GM12878 (cell line): ENCODE measurements at regions not wholly inside any gene's neighbourhood (a gene's known extent, or its start where the extent isn't known, plus 50 kb on each side); places are given as distances from the start of the nearest gene placed in this dataset.

Experiments
- BCL11A ChIP-seq: IDR thresholded peaks from 2 replicates; pipeline ENCODE4 v1.6.1; 2011; ENCODE audit warnings: low read depth, low read length
- BCL3 ChIP-seq: IDR thresholded peaks from 2 replicates; pipeline ENCODE4 v1.6.1; 2011; ENCODE audit warnings: borderline replicate concordance, low read depth, mild to moderate bottlenecking, moderate library complexity, low read length; ENCODE audit not compliant: insufficient read depth, poor library complexity, severe bottlenecking
- CHD4 ChIP-seq: fragments of 200-600 bp; sonication (generic); IDR thresholded peaks from 2 replicates; pipeline ENCODE4 v1.6.1; 2016; ENCODE audit warnings: mild to moderate bottlenecking
- CREB1 ChIP-seq: IDR thresholded peaks from 2 replicates; pipeline ENCODE4 v1.6.1; 2012; ENCODE audit warnings: low read depth, mild to moderate bottlenecking, inconsistent platforms
- HDAC2 ChIP-seq: fragments of 200-600 bp; sonication (generic); IDR thresholded peaks from 2 replicates; pipeline ENCODE4 v1.6.1; 2017
- RFX5 ChIP-seq: IDR thresholded peaks from 2 replicates; pipeline ENCODE4 v1.6.1; 2011; ENCODE audit warnings: low read depth, low read length, improper control_type of control experiment
- SUPT20H ChIP-seq: IDR thresholded peaks from 2 replicates; pipeline ENCODE4 v1.6.1; 2011; ENCODE audit warnings: low read depth, mild to moderate bottlenecking, low read length, moderate library complexity, borderline replicate concordance; ENCODE audit not compliant: control insufficient read depth
- TAF1 ChIP-seq: IDR thresholded peaks from 2 replicates; pipeline ENCODE4 v1.6.1; 2011; ENCODE audit warnings: mild to moderate bottlenecking, low read depth, low read length, borderline replicate concordance
- ZNF207 ChIP-seq: fragments of 450-650 bp; IDR thresholded peaks from 2 replicates; pipeline ENCODE4 v1.6.1; 2014; ENCODE audit warnings: antibody characterized with exemption, mild to moderate bottlenecking, borderline replicate concordance
- ZNF592 ChIP-seq: fragments of 450-650 bp; IDR thresholded peaks from 2 replicates; pipeline ENCODE4 v1.6.1; 2017; ENCODE audit warnings: mild to moderate bottlenecking, moderate library complexity
- TF ChIP-seq, protein P1 (sequence below), 3 experiments: IDR thresholded peaks in 2 of 3; conservative IDR thresholded peaks in 1 of 3; 2 replicates each; pipeline ENCODE4 v1.5.1; 2011; ENCODE audit warnings: low read depth in 3 of 3, low read length in 3 of 3, mild to moderate bottlenecking in 3 of 3, control low read depth in 2 of 3, moderate library complexity in 2 of 3, inconsistent platforms in 1 of 3, mixed read lengths in 1 of 3; ENCODE audit not compliant: control insufficient read depth in 2 of 3, insufficient read depth in 1 of 3; ENCODE audit errors: extremely low read depth in 1 of 3

GRCh38 chr11:119509282-119509841 is 86.4 kb upstream of the THY1 start:
- TF ChIP-seq CREB1 (no peak), ZNF207 (no peak), RFX5 (no peak), ZNF592 (no peak), BCL3 (no peak), BCL11A (no peak), TAF1 (no peak), CHD4 (no peak), SUPT20H (no peak), HDAC2 (no peak)
- TF ChIP-seq, protein P1, sequence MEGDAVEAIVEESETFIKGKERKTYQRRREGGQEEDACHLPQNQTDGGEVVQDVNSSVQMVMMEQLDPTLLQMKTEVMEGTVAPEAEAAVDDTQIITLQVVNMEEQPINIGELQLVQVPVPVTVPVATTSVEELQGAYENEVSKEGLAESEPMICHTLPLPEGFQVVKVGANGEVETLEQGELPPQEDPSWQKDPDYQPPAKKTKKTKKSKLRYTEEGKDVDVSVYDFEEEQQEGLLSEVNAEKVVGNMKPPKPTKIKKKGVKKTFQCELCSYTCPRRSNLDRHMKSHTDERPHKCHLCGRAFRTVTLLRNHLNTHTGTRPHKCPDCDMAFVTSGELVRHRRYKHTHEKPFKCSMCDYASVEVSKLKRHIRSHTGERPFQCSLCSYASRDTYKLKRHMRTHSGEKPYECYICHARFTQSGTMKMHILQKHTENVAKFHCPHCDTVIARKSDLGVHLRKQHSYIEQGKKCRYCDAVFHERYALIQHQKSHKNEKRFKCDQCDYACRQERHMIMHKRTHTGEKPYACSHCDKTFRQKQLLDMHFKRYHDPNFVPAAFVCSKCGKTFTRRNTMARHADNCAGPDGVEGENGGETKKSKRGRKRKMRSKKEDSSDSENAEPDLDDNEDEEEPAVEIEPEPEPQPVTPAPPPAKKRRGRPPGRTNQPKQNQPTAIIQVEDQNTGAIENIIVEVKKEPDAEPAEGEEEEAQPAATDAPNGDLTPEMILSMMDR (IDR thresholded peaks at IDR 0.05 in 2 of 3, conservative IDR thresholded peaks at IDR 0.05 in 1 of 3; ENCODE audit: control insufficient read depth in 2 of 3, extremely low read depth in 1 of 3, insufficient read depth in 1 of 3, low read depth in 3 of 3, low read length in 3 of 3), result no peak
